RWPE2 (cell line): ENCODE measurements at regions not wholly inside any gene's neighbourhood (a gene's known extent, or its start where the extent isn't known, plus 50 kb on each side); places are given as distances from the start of the nearest gene placed in this dataset.

Experiments used
- ATAC-seq: fragments of 200-7000 bp; cut with Tn5 transposase; 3 replicates; pipeline ENCODE4 v1.9.1; 2021; ENCODE audit warnings: low read depth
- DNase-seq: peaks from one replicate; pipeline ENCODE4 v3.0.0-alpha.2; 2020; ENCODE audit warnings: low spot score
- H3K27ac ChIP-seq: fragments of 450-650 bp; 2 replicates; pipeline ENCODE4 v1.5.1; 2017; ENCODE audit warnings: mild to moderate bottlenecking; ENCODE audit not compliant: poor library complexity, severe bottlenecking
- H3K27me3 ChIP-seq: fragments of 250-450 bp; sonication (Bioruptor Pico); 2 replicates; pipeline ENCODE4 v1.5.1; 2021; ENCODE audit warnings: mild to moderate bottlenecking, moderate library complexity; ENCODE audit not compliant: insufficient read depth, poor library complexity, severe bottlenecking
- H3K36me3 ChIP-seq: fragments of 250-450 bp; sonication (Bioruptor Pico); 2 replicates; pipeline ENCODE4 v1.5.1; 2020; ENCODE audit warnings: low read depth, mild to moderate bottlenecking, moderate library complexity
- H3K4me1 ChIP-seq: fragments of 250-450 bp; sonication (Bioruptor Pico); 2 replicates; pipeline ENCODE4 v1.5.1; 2021; ENCODE audit warnings: mild to moderate bottlenecking, moderate library complexity; ENCODE audit not compliant: insufficient read depth, poor library complexity, severe bottlenecking
- H3K4me3 ChIP-seq: fragments of 250-450 bp; sonication (Bioruptor Pico); 2 replicates; pipeline ENCODE4 v1.5.1; 2021; ENCODE audit warnings: mild to moderate bottlenecking, moderate library complexity; ENCODE audit not compliant: severe bottlenecking
- H3K9me3 ChIP-seq: fragments of 250-450 bp; sonication (Bioruptor Pico); 2 replicates; pipeline ENCODE4 v1.5.1; 2021; ENCODE audit warnings: mild to moderate bottlenecking, moderate library complexity; ENCODE audit not compliant: severe bottlenecking
- TF ChIP-seq, protein P1 (sequence below): fragments of 450-650 bp; IDR thresholded peaks from one replicate; pipeline ENCODE4 v1.5.1; 2017; ENCODE audit warnings: mild to moderate bottlenecking, moderate library complexity; ENCODE audit not compliant: poor library complexity, severe bottlenecking

- no peaks in the 10 kb centered on the region for H3K4me1 ChIP-seq
- no peak overlapping the region for H3K27ac ChIP-seq
- no peak for DNase-seq
- H3K27me3 ChIP-seq = peaks cover 4% of the 10 kb centered on the region
- H3K36me3 ChIP-seq = no peaks in the 10 kb centered on the region
- TF ChIP-seq, protein P1, sequence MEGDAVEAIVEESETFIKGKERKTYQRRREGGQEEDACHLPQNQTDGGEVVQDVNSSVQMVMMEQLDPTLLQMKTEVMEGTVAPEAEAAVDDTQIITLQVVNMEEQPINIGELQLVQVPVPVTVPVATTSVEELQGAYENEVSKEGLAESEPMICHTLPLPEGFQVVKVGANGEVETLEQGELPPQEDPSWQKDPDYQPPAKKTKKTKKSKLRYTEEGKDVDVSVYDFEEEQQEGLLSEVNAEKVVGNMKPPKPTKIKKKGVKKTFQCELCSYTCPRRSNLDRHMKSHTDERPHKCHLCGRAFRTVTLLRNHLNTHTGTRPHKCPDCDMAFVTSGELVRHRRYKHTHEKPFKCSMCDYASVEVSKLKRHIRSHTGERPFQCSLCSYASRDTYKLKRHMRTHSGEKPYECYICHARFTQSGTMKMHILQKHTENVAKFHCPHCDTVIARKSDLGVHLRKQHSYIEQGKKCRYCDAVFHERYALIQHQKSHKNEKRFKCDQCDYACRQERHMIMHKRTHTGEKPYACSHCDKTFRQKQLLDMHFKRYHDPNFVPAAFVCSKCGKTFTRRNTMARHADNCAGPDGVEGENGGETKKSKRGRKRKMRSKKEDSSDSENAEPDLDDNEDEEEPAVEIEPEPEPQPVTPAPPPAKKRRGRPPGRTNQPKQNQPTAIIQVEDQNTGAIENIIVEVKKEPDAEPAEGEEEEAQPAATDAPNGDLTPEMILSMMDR = no peak
- H3K9me3 ChIP-seq = no peaks in the 10 kb centered on the region
- no peak for ATAC-seq
- no peak overlapping the region for H3K4me3 ChIP-seq
Measured at GRCh38 chr5:117204926-117205869, 630.6 kb upstream of the SEMA6A start.

GRCh38 chr5:117204404-117204803 is 629.8 kb upstream of the SEMA6A start:
- H3K27ac ChIP-seq = no peak overlapping the region
- peaks cover 4% of the 10 kb centered on the region for H3K27me3 ChIP-seq
- DNase-seq (no peak), ATAC-seq (0 out of 3 replicates have a peak, but pooled peaks have one; percentile 14)
- H3K4me3 ChIP-seq = no peak overlapping the region
- H3K36me3 ChIP-seq = no peaks in the 10 kb centered on the region
- no peaks in the 10 kb centered on the region for H3K4me1 ChIP-seq
- TF ChIP-seq, protein P1 = no peak
- H3K9me3 ChIP-seq = no peaks in the 10 kb centered on the region

GRCh38 chr5:117203584-117203983 is 629.0 kb upstream of the SEMA6A start:
- H3K4me3 ChIP-seq = no peak overlapping the region
- no peaks in the 10 kb centered on the region for H3K9me3 ChIP-seq
- ATAC-seq (no peak), DNase-seq (no peak)
- H3K27me3 ChIP-seq = peaks cover 4% of the 10 kb centered on the region
- H3K27ac ChIP-seq = no peak overlapping the region
- H3K4me1 ChIP-seq = no peaks in the 10 kb centered on the region
- no peaks in the 10 kb centered on the region for H3K36me3 ChIP-seq
- TF ChIP-seq, protein P1 = no peak

DNA sequence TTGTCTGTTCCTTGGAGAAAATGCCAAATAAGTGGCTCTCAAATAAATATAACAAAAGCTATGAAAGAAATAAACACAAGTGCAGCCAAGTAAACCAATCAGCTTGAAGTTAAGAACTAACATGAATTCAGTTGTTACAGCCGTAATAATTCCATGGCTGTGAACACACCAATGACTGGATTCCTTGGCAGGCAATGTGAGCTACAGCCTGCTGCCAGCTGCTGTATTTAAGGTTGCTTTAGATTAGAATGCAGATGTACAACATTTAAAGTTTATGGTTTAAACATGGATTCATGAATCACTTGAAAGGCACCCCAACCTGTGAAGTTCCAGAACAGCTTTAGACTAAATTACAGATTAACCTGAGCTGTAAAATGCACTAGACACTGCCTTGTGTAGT is 626.4 kb upstream of the SEMA6A start:
- Histone ChIP-seq H3K27ac (no peak overlapping the region), H3K9me3 (peaks cover 5% of the 10 kb centered on the region), H3K27me3 (peaks cover 4% of the 10 kb centered on the region), H3K4me1 (no peaks in the 10 kb centered on the region), H3K4me3 (no peak overlapping the region), H3K36me3 (no peaks in the 10 kb centered on the region)
- DNase-seq = no peak
- TF ChIP-seq, protein P1 = no peak
- ATAC-seq = no peak

DNA sequence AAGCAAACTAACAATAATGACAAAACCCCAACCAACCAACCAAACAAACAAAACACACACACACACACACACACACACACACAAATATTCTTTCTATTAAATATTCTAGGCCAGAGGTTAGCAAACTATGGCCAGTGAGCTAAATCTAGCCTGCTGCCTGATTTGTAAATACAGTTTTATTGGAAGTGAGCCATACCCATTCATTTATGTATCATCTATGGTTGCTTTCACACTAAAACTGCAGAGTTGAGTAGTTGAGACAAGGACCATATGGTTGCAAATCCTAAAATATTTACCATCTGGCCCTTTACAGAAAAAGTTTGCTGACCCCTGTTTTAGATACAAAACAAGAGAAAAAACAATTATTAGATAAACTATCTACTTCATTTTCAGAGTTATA is 620.5 kb upstream of the SEMA6A start:
- H3K4me3 ChIP-seq = no peak overlapping the region
- H3K4me1 ChIP-seq = no peaks in the 10 kb centered on the region
- no peak for ATAC-seq
- TF ChIP-seq, protein P1 = no peak
- peaks cover 5% of the 10 kb centered on the region for H3K9me3 ChIP-seq
- DNase-seq = no peak
- no peaks in the 10 kb centered on the region for H3K36me3 ChIP-seq
- H3K27ac ChIP-seq = no peak overlapping the region
- H3K27me3 ChIP-seq = no peaks in the 10 kb centered on the region
